Keratinocyte (primary cell): ENCODE measurements at regions not wholly inside any gene's neighbourhood (a gene's known extent, or its start where the extent isn't known, plus 50 kb on each side); places are given as distances from the start of the nearest gene placed in this dataset.

ENCODE experiments used
- DNase-seq: peaks from one replicate; pipeline ENCODE4 v3.0.0-alpha.2; 2011; ENCODE audit warnings: low read depth, missing footprints, low spot score
- FAIRE-seq: peaks from 2 replicates; lab custom pipeline; 2011; peaks lifted over from hg19 to GRCh38; lab: Jason Lieb, UNC
- H2AFZ ChIP-seq: 2 replicates; pipeline ENCODE4 v1.6.0; 2012; ENCODE audit warnings: low read length, control low read depth, inconsistent platforms; ENCODE audit not compliant: control insufficient read depth
- H3K27ac ChIP-seq: 2 replicates; pipeline ENCODE4 v1.5.1; 2011; ENCODE audit warnings: low read length; ENCODE audit not compliant: control insufficient read depth, insufficient read depth
- H3K27me3 ChIP-seq: 3 replicates; pipeline ENCODE4 v1.6.0; 2011; ENCODE audit warnings: low read length; ENCODE audit not compliant: control insufficient read depth, insufficient read depth; ENCODE audit errors: extremely low read depth
- H3K36me3 ChIP-seq, 2 experiments: 2 replicates in 1 of 2; 3 replicates in 1 of 2; pipeline ENCODE4 v1.5.1; 2011; ENCODE audit warnings: low read length in 2 of 2, mild to moderate bottlenecking in 1 of 2; ENCODE audit not compliant: control insufficient read depth in 2 of 2, insufficient read depth in 2 of 2; ENCODE audit errors: extremely low read depth in 1 of 2
- H3K4me1 ChIP-seq: 3 replicates; pipeline ENCODE4 v1.5.1; 2011; ENCODE audit warnings: low read length; ENCODE audit not compliant: control insufficient read depth, insufficient read depth; ENCODE audit errors: extremely low read depth
- H3K4me2 ChIP-seq: 3 replicates; pipeline ENCODE4 v1.6.0; 2011; ENCODE audit warnings: low read depth, low read length; ENCODE audit not compliant: control insufficient read depth, insufficient read depth; ENCODE audit errors: extremely low read depth
- H3K4me3 ChIP-seq, 3 experiments: fragments of 200-600 bp in 1 of 3; sonication (generic) in 1 of 3; 2 replicates in 2 of 3; 3 replicates in 1 of 3; pipeline ENCODE4 v1.5.1; 2011 to 2016; ENCODE audit warnings: low read length in 3 of 3, mild to moderate bottlenecking in 3 of 3, control low read depth in 2 of 3, inconsistent platforms in 1 of 3, low read depth in 1 of 3, mixed read lengths in 1 of 3, mixed run types in 1 of 3, moderate library complexity in 1 of 3; ENCODE audit not compliant: control insufficient read depth in 2 of 3, insufficient read depth in 2 of 3; ENCODE audit errors: extremely low read depth in 1 of 3
- H3K79me2 ChIP-seq: 2 replicates; pipeline ENCODE4 v1.6.0; 2012; ENCODE audit warnings: low read length; ENCODE audit not compliant: control insufficient read depth, insufficient read depth
- H3K9ac ChIP-seq: 3 replicates; pipeline ENCODE4 v1.6.0; 2011; ENCODE audit warnings: low read length; ENCODE audit not compliant: control insufficient read depth, insufficient read depth; ENCODE audit errors: extremely low read depth
- H3K9me1 ChIP-seq: 3 replicates; pipeline ENCODE4 v1.6.0; 2011; ENCODE audit warnings: low read length; ENCODE audit not compliant: control insufficient read depth, insufficient read depth; ENCODE audit errors: extremely low read depth
- H3K9me3 ChIP-seq: 2 replicates; pipeline ENCODE4 v1.5.1; 2012; ENCODE audit warnings: low read depth, low read length; ENCODE audit not compliant: control insufficient read depth
- H4K20me1 ChIP-seq: 3 replicates; pipeline ENCODE4 v1.6.0; 2011; ENCODE audit warnings: low read length; ENCODE audit not compliant: control insufficient read depth, insufficient read depth; ENCODE audit errors: extremely low read depth
- CTCF ChIP-seq, 3 experiments: IDR thresholded peaks in 1 of 3; conservative IDR thresholded peaks in 1 of 3; optimal IDR thresholded peaks in 1 of 3; 2 replicates in 2 of 3; 3 replicates in 1 of 3; pipeline versions ENCODE3 to v1.5.1; 2011; ENCODE audit warnings: low read length in 3 of 3, mild to moderate bottlenecking in 3 of 3, moderate library complexity in 2 of 3, control low read depth in 1 of 3, inconsistent platforms in 1 of 3; ENCODE audit not compliant: insufficient read depth in 2 of 3; ENCODE audit errors: extremely low read depth in 1 of 3
- EZH2 ChIP-seq: IDR thresholded peaks from one replicate; pipeline ENCODE4 v1.6.1; 2012; ENCODE audit warnings: inconsistent platforms, mild to moderate bottlenecking, low read length, moderate library complexity
- dilution Hi-C: fragments of 300-500 bp; cut with MboI; formaldehyde crosslinking; loops from one replicate; pipeline ENCODE4 v1.7.0; 2020; ENCODE audit warnings: low sequenced_read_pairs; ENCODE audit not compliant: extremely low pct_ligation_motif_present

GRCh38 chr17:63124536-63124935, 158.5 kb downstream of the TANC2 start:
- H3K27ac ChIP-seq, result no peak overlapping the region
- H3K4me2 ChIP-seq, result no peak overlapping the region
- no peaks in the 10 kb centered on the region for H3K9me3 ChIP-seq
- no peak for TF ChIP-seq EZH2
- TF ChIP-seq CTCF (optimal IDR thresholded peaks at IDR 0.05 in 1 of 3, IDR thresholded peaks at IDR 0.05 in 1 of 3, conservative IDR thresholded peaks at IDR 0.05 in 1 of 3; ENCODE audit: extremely low read depth in 1 of 3, insufficient read depth in 2 of 3, low read length in 3 of 3), result no peak
- no peaks in the 10 kb centered on the region for H3K4me1 ChIP-seq
- no peaks in the 10 kb centered on the region for H4K20me1 ChIP-seq
- no peak overlapping the region for H2AFZ ChIP-seq
- H3K9me1 ChIP-seq, result no peaks in the 10 kb centered on the region
- H3K79me2 ChIP-seq, result peaks cover 16% of the 10 kb centered on the region
- H3K4me3 ChIP-seq, result no peak overlapping the region
- H3K9ac ChIP-seq, result no peak overlapping the region
- H3K27me3 ChIP-seq, result no peaks in the 10 kb centered on the region
- DNase-seq (no peak), FAIRE-seq (no peak)
- dilution Hi-C loops, result no loop called here
- peaks cover 0 to 1% of the 10 kb centered on the region in 2 experiments for H3K36me3 ChIP-seq

- H3K9me3 ChIP-seq, result no peaks in the 10 kb centered on the region
- dilution Hi-C loops, result no loop called here
- H3K9ac ChIP-seq, result no peak overlapping the region
- no peak overlapping the region for H3K27ac ChIP-seq
- H3K4me1 ChIP-seq, result no peaks in the 10 kb centered on the region
- H4K20me1 ChIP-seq, result no peaks in the 10 kb centered on the region
- no peak overlapping the region for H3K4me2 ChIP-seq
- no peaks in the 10 kb centered on the region for H3K27me3 ChIP-seq
- no peak overlapping the region for H3K4me3 ChIP-seq
- DNase-seq, result no peak
- no peak overlapping the region for H2AFZ ChIP-seq
- peaks cover 16% of the 10 kb centered on the region for H3K79me2 ChIP-seq
- peaks cover 0 to 1% of the 10 kb centered on the region in 2 experiments for H3K36me3 ChIP-seq
- FAIRE-seq, result no peak
- TF ChIP-seq EZH2 (no peak), CTCF (optimal IDR thresholded peaks at IDR 0.05 in 1 of 3, IDR thresholded peaks at IDR 0.05 in 1 of 3, conservative IDR thresholded peaks at IDR 0.05 in 1 of 3; ENCODE audit: extremely low read depth in 1 of 3, insufficient read depth in 2 of 3, low read length in 3 of 3) (no peak)
- no peaks in the 10 kb centered on the region for H3K9me1 ChIP-seq
These were observed 158.9 kb downstream of the TANC2 start for GRCh38 chr17:63124958-63125357.
